ENCODE measurements at regions not wholly inside any gene's neighbourhood (a gene's known extent, or its start where the extent isn't known, plus 50 kb on each side); places are given as distances from the start of the nearest gene placed in this dataset.

GRCh38 chr6:80472271-80472670 lies 365.8 kb downstream of the BCKDHB start:
- Histone ChIP-seq H3K4me1 (ENCODE audit: insufficient read depth, low read length, poor library complexity, severe bottlenecking) (no peaks in the 10 kb centered on the region), H3K36me3 (ENCODE audit: insufficient read depth, low read length, poor library complexity, severe bottlenecking) (no peaks in the 10 kb centered on the region), H3K9me3 (ENCODE audit: low read depth, low read length, poor library complexity, severe bottlenecking) (no peaks in the 10 kb centered on the region), H3K27me3 (replicated peaks; ENCODE audit: insufficient read depth, low read depth, low read length, poor library complexity) (no peaks in the 10 kb centered on the region), H3K4me3 (ENCODE audit: low read depth, low read length, poor library complexity, severe bottlenecking) (no peak overlapping the region), H3K27ac (ENCODE audit: low read depth, low read length, poor library complexity, severe bottlenecking) (no peak overlapping the region)
- DNase-seq (ENCODE audit: low spot score), result no peak
- ChIA-PET CTCF (no interaction called here), POLR2A (ENCODE audit: low non-redundant PET) (no interaction called here)
- intact Hi-C loops (cut with micrococcal nuclease; ENCODE audit: unreplicated experiment), result no loop called here
- no TSS peak for BruUV-seq (replicated peaks)
- TF ChIP-seq CTCF (conservative IDR thresholded peaks at IDR 0.05; ENCODE audit: low read depth, low read length), result no peak
- TF ChIP-seq EZH2 (IDR thresholded peaks at IDR 0.05; ENCODE audit: borderline replicate concordance, low read depth, low read length, poor library complexity, severe bottlenecking), result no peak

GRCh38 chr6:80469977-80470376 lies 363.5 kb downstream of the BCKDHB start:
- DNase-seq (ENCODE audit: low spot score), result no peak
- ChIA-PET CTCF (no interaction called here), POLR2A (ENCODE audit: low non-redundant PET) (interaction anchor here (0.6 kb wide), 1 partner anchor 8 kb away, joined by 3 read pairs; no protein-coding TSS in a partner anchor)
- no TSS peak for BruUV-seq (replicated peaks)
- no peak for TF ChIP-seq EZH2 (IDR thresholded peaks at IDR 0.05; ENCODE audit: borderline replicate concordance, low read depth, low read length, poor library complexity, severe bottlenecking)
- TF ChIP-seq CTCF (conservative IDR thresholded peaks at IDR 0.05; ENCODE audit: low read depth, low read length), result no peak
- H3K4me3 ChIP-seq (ENCODE audit: low read depth, low read length, poor library complexity, severe bottlenecking), result no peak overlapping the region
- H3K36me3 ChIP-seq (ENCODE audit: insufficient read depth, low read length, poor library complexity, severe bottlenecking), result no peaks in the 10 kb centered on the region
- no peak overlapping the region for H3K27ac ChIP-seq (ENCODE audit: low read depth, low read length, poor library complexity, severe bottlenecking)
- no peaks in the 10 kb centered on the region for H3K27me3 ChIP-seq (replicated peaks; ENCODE audit: insufficient read depth, low read depth, low read length, poor library complexity)
- intact Hi-C loops (cut with micrococcal nuclease; ENCODE audit: unreplicated experiment), result no loop called here
- H3K9me3 ChIP-seq (ENCODE audit: low read depth, low read length, poor library complexity, severe bottlenecking), result no peaks in the 10 kb centered on the region
- no peaks in the 10 kb centered on the region for H3K4me1 ChIP-seq (ENCODE audit: insufficient read depth, low read length, poor library complexity, severe bottlenecking)

GRCh38 chr6:80468398-80468797 lies 361.9 kb downstream of the BCKDHB start:
- no peaks in the 10 kb centered on the region for H3K9me3 ChIP-seq (ENCODE audit: low read depth, low read length, poor library complexity, severe bottlenecking)
- no TSS peak for BruUV-seq (replicated peaks)
- ChIA-PET CTCF (no interaction called here), POLR2A (ENCODE audit: low non-redundant PET) (no interaction called here)
- H3K4me1 ChIP-seq (ENCODE audit: insufficient read depth, low read length, poor library complexity, severe bottlenecking), result no peaks in the 10 kb centered on the region
- no peaks in the 10 kb centered on the region for H3K36me3 ChIP-seq (ENCODE audit: insufficient read depth, low read length, poor library complexity, severe bottlenecking)
- H3K4me3 ChIP-seq (ENCODE audit: low read depth, low read length, poor library complexity, severe bottlenecking), result no peak overlapping the region
- no peaks in the 10 kb centered on the region for H3K27me3 ChIP-seq (replicated peaks; ENCODE audit: insufficient read depth, low read depth, low read length, poor library complexity)
- TF ChIP-seq EZH2 (IDR thresholded peaks at IDR 0.05; ENCODE audit: borderline replicate concordance, low read depth, low read length, poor library complexity, severe bottlenecking), result no peak
- no peak for TF ChIP-seq CTCF (conservative IDR thresholded peaks at IDR 0.05; ENCODE audit: low read depth, low read length)
- H3K27ac ChIP-seq (ENCODE audit: low read depth, low read length, poor library complexity, severe bottlenecking), result no peak overlapping the region
- no peak for DNase-seq (ENCODE audit: low spot score)
- intact Hi-C loops (cut with micrococcal nuclease; ENCODE audit: unreplicated experiment), result no loop called here
